ENCODE measurements at regions not wholly inside any gene's neighbourhood (a gene's known extent, or its start where the extent isn't known, plus 50 kb on each side); places are given as distances from the start of the nearest gene placed in this dataset.
"Not testable (repeated sequence)": the region's sequence is repeated elsewhere in the genome, so short reads cannot be mapped to it uniquely, and the experiment has no call there.

DNA sequence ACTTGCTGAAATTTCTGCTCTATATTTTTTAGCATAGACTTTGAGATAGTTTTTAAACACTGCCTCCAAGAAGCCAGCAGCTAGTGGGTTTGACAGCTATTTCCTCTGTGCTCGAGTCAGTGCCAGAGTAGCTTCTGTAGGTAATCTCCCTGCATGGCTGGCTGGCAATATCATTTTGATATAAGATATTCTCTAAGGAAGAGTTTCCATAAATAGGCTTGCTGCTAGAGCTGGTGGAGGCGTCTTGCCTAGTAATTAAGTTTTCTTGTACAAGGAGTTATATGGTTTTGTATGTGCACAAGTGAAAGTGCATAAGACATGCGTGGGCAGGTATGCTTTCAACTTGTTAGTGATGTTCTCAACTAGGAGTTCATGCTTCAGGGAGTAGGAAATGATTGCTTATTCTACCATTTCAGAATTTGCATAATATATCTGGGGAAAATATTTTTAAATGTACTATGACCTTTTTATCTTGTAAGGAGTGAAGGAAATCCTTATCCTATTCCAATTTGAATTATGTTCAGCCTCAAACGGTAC is 74.1 kb upstream of the CCL21 start:
- no peak for DNase-seq

DNA sequence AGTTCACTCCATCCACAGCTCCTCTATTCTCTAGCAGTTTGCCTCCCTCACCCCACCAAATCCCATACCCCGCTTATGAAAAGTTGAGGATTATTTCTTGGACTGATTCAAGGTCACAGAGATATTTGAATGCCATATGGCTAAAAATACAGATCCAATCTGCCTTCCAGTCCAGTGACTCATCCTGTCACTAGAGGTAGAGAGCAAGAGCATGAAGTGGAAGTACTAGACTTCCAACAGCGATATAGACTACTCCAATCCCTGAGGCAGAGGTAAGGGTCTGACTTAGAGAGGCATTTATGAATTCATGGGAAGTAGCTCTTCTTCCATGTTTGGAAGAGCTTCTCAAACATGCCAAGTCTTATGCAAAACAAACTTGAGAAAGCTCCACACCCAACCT is 72.4 kb upstream of the CCL21 start:
- DNase-seq, result no peak

DNA sequence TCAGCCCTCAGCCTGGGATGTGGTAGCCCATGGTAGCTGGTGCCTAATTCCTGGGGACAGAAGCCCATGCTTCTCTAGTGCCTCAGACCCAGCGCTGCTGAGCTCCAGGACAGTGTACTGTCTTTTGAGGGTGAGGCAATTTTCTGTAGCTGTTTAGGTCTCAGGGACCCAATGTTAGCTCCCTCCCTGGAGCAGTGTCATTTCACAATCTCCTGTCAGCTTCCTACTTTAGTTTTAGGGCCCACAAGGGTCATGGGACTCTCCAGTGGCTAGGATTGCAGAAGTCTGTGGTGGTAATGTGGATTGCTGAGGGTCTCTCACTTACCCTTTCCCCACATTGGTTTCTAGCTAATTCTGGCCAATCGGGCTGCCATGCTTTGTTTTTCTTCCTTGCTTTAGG is 67.7 kb upstream of the CCL21 start:
- no peak for DNase-seq

DNA sequence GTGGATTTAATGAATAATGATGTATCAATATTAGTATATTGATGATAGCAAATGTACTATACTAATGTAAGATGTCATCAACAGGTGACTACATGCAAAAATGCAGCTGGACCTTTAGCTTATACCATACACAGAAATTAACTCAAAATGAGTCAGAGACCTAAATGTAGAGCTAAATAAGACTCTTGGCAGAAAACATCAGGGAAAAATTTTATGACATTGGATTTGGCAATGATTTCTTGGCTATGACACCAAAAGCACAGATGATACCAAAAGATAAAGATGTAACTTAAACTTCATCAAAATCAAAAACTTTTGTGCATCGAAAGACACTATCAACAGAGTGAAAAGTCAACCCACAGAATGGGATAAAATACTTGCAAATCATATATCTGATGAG is 64.0 kb upstream of the CCL21 start:
- DNase-seq, result no peak

DNA sequence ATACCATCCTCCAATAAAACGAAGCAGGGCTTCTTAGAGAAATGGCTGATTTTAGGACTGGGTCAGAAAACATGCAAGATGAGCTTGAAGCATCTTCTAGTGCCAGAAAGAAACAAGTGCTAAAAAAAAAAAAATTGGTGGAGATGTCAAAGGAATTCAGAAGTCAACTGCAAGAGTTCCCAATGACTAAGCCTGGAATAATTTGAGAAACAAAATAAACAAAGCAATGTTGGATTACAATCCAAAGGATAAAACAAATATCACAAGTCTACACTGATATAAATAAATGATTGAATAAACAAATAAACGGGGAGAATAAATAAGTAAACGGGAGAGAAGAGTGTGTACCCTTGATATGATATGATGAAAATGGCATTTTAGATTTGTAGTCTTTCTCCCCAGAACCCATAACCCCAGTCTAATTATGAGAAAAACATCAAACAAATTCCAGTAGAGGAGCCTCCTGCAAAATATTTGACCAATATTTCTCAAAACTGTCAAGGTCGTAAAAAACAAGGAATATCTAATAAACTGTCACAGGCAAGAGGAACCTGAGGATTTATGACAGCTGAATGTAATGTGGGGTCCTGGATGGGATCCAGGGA is 63.5 kb upstream of the CCL21 start:
- no peak for DNase-seq

DNA sequence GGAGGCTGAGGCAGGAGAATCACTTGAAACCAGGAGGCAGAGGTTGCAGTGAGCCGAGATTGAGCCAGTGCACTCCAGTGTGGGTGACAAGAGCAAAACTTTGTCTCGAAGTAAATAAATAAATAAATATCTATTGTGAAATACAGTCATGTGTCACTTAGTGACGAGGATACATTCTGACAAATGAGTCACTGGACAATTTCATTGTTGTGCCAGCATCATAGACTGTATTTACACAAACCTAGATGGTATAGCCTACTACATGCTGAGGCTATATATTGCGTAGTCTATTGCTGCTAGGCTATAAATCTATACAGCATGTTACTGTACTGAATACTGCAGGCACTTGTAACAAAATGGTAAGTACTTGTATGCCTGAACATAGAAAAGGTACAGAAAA is 61.1 kb upstream of the CCL21 start:
- no peak for DNase-seq

DNA sequence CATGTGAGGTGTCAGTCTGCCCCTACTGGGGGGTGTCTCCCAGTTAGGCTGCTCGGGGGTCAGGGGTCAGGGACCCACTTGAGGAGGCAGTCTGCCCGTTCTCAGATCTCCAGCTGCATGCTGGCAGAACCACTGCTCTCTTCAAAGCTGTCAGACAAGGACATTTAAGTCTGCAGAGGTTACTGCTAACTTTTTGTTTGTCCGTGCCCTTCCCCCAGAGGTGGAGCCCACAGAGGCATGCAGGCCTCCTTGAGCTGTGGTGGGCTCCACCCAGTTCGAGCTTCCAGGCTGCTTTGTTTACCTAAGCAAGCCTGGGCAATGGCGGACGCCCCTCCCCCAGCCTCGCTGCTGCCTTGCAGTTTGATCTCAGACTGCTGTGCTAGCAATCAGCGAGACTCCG is 57.2 kb upstream of the CCL21 start:
- not testable (repeated sequence) for DNase-seq

DNA sequence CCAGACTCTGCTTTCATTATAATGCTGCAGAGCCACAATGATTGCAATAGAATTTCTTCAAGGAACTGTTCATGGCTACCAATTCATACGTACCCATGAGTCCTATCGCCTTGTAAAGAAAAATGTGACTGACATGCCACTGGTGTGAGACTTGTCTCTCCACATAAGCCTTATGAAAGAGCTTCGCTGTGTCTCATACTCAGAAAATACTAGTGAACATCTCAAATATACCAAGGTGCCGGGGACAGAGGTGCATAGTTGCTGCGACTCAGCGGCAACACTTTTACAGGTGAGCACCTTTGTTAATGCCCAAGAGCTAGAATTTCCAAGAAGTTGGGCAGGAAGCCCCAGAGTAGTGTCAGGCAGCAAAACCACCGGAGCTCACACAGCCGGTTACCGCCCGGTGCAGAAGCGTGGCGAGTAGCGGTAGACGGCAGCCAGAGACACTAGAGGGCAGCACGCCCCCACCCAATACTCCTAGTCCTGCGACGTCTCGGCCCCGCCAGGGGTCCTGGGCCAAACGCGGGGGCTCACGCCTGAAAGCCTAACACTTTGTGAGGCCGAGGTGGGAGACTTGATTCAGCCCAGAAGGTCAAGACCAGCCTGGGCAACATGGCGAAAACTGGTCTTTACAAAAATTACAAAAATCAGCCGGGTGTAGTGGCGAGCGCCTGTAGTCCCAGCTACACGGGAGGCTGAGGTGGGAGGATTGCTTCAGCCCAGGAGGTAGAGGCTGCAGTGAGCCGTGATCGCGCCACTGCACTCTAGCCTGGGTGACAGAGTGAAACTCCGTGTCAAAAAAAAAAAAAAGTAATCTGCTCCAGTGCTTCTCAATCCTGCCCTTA is 50.5 kb upstream of the CCL21 start:
- peak; percentile 7 for DNase-seq
